T-helper 1 cell (primary cell): ENCODE measurements at regions not wholly inside any gene's neighbourhood (a gene's known extent, or its start where the extent isn't known, plus 50 kb on each side); places are given as distances from the start of the nearest gene placed in this dataset.

Experiments
- DNase-seq, 5 donors: peaks; one replicate each; pipeline ENCODE4 v3.0.0-alpha.2; 2012 to 2020

DNA sequence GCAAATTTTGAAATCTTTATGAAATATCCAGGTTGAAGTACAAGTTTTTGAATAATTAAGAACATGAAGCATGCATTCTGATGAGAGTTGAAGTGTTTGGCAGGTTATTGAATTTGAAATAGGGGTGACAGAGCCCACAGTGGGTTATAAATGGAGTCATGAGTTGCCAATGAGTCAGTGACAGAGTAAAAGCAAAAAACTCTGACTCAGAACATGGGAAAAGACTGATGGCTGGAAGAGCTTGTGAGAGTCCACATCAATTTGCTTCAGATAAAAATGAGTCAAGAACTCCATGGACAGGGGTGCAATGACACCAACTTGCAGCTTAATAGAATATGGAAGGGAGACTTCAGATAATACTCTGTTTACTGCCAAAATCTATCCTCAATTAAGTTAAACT is 105.3 kb downstream of the SLC6A15 start:
- DNase-seq = no peak

DNA sequence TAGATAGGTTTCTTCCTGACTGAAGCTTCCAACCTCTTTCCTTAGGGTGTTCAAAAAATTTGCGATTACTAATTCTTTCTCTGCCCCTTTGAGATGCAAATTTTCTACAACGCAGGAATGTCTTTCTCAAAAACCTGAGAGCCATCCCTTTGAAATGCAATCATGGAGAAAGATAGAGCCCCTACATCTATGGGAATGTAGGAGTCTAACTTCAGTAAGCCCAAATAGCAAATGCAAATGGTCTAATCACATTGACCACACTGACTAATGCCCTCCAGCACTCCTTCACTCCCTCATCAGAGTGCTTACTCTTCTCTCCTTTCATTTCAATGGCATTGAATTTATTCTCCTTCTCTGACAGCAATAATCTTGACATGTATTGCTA is 107.1 kb downstream of the SLC6A15 start:
- no peak for DNase-seq

DNA sequence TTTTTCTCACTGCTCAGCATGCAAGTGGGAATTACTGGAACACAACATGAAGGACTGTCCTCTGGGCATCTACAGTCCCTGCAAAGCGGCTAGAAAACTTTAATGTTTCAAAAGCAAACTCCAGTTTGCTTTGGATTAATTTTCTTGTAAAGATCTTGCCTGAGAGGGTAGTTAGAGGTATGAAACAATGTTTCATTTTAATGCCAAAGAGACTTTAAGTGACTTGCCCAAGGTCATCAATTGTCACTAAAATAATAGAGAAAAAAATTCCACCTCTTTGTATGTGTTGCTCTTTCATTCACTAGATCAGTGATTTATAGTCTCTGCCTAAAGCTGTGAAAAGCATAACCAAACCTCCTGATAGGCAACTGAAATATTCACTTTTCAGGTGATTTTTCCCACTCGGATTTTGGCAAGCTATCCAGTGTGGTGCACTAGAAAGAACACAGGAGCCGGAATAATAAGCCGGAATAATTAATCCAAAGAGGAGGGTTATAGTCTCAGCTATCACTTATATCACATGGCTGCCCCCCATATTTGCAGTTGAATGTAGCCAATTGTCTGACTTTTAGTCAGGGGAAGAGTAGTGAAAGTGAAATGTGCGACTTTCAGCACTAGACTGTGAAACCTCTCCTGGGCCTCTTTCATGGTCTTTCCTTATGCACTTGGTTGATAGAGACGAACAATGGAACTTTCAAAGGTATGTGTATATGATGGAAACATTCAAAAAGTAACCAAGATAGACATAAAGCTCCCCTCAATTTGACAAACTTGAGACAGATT is 107.7 kb downstream of the SLC6A15 start:
- DNase-seq = no peak

DNA sequence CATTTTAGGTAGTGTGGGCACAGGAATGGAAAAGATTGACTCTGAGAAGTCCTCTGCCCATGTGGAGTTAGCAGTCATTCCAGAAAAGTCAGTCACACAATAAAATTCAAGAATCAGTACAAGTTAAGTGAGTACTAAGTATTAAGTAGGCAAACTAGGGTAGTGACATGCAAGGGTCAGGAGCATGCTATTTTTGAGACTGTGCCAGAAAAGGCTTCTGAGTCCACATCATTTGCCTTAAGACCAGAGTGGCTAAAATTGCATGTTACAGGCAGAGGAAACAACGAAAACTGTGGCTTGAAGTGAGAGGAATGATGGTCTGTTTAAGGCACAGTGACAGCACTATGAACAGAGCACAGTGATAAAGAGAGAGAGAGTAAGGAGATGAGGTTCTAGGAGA is 108.9 kb downstream of the SLC6A15 start:
- DNase-seq = no peak

DNA sequence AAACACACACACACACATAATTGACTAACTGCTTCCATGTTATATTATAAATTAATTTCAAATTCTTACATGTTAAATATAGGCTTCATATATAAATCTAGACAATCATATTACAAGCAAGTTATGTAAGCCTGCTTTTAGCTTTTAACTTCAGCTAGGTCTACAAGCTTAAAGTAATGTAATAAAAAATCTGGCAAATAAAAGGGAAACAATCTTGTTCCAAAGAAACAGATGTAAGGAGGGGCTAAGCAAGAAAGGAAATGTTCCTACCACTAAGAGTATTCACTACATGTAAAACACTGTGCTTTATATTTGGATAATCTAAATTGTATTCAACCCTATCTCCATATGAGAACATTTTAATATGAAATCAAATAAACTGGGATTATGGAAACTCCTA is 110.4 kb downstream of the SLC6A15 start:
- DNase-seq = no peak

DNA sequence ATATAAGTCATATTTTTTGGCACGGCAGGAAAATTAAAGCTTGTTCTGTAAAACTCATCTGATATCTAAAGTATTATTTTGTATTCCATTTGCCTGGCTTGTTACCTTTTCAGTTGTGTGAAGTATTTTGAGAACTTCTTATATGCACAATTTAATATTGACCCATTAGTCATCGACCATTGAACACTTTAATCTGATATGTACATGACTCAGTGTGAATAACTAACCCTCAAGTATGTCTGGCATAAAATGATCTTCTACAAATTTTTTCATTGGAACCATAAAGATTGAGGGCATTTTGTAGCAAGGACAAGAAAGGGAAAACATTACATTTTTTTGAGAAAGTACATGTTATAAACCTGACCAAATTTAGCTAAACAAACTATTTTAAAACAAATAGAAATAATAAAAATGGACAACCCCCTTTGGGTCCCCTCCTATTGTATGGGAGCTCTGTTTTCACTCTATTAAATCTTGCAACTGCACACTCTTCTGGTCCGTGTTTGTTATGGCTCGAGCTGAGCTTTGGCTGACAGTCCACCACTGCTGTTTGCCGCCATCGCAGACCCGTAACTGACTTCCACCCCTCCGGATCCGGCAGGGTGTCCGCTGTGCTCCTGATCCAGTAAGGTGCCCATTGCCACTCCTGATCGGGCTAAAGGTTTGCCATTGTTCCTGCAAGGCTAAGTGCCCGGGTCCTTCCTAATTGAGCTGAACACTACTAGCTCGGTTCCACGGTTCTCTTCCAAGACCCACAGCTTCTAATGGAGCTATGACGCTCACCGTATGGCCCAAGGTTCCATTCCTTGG is 118.8 kb downstream of the SLC6A15 start:
- no peak for DNase-seq

DNA sequence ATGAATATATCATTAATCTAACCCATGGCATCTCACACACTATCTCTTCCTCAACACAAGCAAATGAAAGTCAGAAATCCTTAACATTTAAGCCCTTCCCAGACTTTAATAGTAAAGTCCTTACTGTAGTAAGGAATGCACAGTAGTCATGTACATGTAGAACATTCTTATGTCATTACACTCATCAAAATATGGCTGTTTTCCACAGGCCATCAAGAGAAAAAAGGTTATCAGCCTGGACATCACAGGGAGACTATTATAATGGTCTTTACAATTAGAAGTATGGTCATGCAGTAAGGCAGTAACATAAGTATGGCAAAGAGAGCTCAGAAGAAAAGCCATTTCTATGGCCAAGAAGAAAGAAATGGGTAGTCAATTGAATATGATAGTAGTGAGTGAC is 121.2 kb downstream of the SLC6A15 start:
- DNase-seq = no peak

DNA sequence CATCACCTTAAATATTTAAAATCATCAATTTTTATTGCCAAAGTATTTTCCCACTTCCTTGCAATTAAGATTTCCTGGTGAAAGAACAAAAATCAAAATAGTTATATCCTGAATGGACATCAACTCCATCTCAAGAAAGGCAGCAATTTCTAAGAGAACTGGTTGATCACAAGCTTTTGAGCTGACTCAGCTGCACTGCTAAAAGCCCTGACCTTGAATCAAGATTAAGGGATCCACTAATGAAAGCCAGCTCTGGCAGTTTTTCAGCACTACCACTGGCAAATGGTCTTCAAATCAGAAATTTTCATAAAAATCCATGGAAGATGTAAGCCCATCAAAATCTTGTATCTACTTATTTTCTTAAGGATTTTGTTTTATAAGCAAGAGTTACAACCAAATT is 123.4 kb downstream of the SLC6A15 start:
- no peak for DNase-seq

DNA sequence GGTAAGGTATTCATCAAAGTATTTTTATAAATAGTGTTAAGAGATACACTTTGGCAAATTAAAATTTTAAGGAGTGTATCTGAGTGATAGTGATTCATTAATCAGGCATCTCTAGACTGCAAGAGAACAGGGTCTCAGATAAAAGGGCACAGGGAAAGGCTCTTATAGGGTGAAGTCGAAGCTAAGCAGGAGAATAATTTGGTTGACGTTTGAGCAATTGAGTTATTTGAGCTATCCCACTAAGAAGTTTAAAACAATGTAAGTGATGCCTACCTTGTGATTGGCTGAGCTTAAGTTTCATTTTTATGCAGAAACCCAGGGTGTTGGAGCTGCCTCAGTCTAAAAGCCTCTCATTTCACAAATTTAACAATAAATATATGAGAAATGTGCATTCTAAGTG is 125.3 kb downstream of the SLC6A15 start:
- DNase-seq = no peak

DNA sequence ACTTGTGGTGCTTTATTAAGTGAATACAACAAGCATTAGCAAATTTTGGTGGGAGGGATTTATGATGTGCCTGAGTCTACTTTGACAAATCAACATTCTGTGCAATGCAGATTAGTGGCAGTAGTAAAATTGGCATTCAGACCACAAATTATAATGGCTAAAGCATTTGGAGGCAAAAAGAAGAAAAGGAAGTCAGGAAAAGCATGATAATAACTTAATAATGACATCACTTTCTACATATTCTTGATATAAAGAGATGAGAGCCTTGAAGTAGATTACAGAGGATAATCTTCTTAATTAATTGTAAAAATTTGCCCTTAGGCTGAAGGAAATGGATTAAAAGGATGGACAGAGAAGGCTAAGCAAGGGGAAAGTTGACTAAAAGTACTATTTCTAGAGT is 126.0 kb downstream of the SLC6A15 start:
- no peak for DNase-seq

DNA sequence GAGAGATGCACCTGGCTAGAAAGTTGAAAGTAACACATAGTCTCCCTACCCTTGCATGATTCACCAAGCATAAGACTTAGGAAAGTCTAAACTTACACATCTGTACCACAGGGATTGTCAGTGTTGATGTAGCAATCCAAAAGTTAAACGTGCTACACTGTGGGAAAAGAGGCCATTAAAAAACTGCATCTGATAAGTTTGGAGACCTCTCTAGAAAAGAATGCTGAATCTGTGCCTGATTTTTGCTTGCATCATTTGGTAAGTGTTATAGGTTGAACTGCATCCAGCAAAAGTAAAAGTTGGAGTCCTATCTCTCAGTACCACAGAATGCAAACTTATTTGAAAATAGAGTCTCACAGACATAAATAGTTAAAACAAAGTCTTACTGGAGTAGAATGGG is 126.6 kb downstream of the SLC6A15 start:
- no peak for DNase-seq

DNA sequence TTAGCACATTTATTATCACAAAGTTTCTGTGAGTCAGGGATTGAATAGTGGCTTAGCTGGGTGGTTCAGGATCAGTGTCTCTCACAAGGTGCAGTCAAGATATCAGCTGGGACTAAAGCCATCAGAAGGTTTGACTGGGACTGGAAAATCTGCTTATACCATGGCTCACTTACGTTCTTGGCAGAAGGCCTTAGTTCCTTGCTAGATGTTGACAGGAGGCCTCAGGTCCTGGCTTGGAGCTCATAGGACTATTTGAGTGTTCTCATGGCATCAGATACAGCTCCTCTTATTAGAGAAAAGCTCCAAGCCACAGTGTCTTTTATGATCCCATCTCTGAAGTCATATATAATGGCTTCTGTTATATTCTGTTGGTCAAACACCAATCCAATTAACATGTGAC is 127.3 kb downstream of the SLC6A15 start:
- no peak for DNase-seq

DNA sequence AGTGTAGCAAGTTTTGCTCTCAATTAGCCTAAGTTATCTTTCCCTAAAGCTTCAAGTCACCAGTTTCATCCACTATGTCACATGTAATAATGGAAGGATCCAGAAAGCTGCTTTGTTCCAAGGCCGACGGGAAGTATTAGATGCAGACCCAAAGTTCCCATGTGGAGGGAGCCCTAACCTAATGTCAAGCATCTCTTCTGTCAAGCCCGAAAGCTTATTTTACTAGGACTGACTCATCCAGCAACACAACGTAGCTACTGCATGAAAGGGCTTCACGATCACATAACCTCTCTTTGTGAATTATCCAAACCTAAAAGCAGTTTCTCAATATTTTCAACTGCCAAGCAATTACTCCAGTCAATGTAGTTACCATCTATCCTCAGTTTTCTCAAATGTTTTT is 133.4 kb downstream of the SLC6A15 start:
- no peak for DNase-seq

DNA sequence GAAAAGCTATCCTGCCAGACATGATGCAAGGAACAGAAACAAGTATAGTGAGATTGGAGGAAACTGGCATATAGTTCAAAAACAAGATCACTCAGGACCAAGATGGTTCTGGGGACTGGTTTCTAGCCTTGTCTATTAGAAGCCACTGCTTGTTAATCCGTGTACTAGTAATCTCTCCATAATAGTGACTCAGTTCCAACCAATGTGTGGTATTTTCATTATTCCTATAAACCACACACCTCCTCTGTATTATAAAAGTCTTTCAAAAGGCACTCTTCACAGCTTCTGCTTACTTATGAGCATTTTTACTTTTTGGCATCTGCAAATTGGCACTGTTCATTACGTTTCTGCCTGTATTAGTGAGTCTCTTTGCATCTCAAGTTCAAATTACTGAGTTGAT is 140.3 kb downstream of the SLC6A15 start:
- no peak for DNase-seq

DNA sequence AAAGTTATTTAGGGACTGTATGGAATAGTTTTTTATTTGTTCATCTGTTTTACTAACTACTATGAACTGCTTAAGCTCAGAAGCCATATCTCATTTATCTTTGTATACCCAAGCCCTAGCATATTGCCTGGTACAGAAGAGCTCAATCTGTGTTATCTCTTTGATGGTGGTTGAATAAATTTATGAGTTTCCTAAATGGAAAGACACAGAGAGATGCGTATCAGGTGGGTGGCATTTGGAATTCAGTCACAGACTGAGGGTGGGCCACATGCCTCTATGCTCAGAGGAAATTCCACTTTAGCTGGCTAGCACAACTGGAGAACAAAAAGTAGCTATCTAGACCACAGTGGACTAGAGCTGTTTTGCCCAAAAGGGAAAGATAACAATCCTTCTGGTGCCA is 145.5 kb downstream of the SLC6A15 start:
- no peak for DNase-seq

DNA sequence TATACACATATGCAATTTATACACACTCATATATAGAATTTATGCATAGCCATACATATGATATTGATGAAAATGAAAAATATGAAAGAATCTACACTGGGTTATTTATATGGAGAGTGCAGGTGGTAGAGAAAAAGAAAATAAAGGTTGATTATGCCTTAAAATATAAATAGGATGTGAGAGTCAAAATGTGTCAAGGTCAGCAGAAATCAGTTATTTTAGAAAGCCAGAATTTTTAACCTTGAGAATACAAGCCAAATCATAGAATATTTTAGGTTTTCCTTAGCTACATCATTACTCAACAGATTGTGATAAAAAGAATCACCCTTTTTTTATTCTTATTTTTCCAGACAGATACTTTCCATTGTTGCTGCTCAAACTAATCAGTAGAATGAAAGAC is 146.2 kb downstream of the SLC6A15 start:
- DNase-seq = no peak

DNA sequence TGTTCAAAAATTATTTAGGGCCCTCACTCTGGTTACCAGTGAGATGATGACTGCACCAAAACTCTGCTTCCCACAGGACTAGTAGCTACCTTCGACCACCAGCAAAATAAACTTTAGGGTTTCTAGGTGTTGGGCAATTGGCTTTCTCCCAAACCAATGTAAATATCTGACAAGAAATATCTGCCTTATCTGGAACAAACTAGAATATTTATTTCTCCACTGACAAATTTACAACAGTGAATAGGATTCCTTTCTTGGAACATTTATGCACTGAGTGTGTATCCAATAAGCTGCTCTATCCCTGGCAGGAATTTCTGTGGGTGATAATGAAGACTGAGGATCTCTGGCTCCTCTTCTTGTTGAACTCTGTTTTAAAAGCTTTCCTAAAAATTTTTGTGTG is 148.6 kb downstream of the SLC6A15 start:
- no peak for DNase-seq

DNA sequence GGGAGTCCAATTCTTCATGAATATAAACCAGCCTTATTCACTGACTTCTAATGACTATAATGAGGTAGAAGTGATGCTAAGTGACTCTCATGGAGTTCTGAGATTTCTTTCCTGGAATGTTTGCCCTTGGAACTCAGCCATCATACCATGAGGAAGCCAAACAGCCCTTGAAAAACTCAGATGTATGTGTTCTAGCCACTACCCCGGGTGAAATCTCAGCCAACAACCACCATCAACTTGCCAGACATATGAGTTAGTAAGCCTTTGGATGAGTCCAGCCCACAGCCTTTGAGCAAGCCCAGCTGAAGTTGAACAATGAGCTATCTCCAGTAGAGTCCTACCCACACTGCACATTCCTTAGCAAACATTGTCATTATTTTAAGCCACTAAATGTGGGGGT is 149.5 kb downstream of the SLC6A15 start:
- no peak for DNase-seq

DNA sequence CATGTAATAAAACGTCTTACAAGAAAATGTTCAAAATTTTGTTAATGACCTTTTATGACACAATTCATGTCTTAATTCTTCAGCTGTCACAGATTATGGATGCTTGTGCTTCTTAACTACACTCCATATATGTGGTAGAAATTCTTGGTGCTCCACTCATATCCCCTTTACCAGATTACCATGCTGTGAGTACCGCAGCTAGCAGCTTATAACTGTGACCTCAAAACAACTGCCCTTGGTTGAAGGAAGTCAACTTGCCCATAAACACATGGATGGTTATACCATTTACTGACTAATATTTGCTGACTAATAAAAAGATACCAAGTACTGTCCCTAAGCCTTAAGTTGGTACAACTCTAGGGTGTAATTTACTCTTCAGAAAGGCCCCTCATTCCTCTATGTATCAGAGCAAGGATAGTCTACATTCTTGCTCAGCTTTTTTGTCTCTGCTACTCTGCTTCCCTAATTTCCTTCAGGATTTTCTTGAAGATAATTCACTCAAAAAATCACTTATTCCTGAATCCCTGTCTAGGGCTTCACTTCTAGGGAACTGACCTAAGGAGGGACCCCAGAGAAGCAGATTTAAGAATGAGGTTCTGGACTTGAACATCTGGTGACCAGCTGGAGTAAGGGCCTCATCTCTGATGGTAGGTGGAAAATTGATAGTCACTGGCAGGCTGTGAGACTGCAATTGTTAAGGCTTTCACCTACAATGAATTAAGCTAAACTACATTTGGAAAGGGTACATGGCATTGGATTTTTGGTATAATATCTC is 152.3 kb downstream of the SLC6A15 start:
- DNase-seq = no peak

DNA sequence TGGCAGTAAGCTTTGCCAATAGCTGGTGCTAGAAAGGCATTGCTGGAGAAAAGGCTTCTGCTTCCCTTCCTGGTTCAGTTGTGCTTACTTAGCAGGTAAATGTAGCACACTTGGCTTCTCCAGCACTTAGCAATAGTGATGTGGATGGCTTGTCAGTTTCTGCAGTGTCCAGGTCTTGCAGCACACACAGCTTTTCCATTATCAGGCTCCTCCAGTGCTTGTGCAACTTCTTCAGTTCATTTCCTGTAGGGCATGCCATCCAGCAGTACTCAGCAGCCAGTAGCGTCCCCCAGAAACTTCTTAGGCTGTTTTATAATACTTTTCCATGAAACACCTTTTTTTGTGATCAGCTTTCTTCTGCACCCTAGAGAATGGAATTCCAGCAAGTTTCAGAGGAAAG is 154.6 kb downstream of the SLC6A15 start:
- DNase-seq = no peak

DNA sequence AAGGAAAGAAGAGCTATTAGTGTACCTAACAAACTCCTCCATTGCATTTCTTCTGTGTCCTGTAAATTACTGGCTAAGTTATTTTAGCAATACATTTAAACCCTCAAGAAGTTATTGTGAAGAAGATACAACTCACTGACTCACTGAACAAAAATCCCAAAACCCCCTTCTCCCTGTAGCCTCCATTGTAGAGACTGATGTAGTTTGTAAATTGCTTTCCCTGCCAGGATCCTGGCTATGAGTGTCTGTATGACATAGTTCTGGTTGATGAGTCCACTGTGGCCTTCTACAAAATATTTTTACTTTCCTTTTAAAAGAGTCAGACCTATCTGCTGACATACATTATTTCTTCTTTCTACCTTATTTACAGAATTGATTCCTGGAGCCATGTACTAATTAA is 155.6 kb downstream of the SLC6A15 start:
- DNase-seq = no peak

DNA sequence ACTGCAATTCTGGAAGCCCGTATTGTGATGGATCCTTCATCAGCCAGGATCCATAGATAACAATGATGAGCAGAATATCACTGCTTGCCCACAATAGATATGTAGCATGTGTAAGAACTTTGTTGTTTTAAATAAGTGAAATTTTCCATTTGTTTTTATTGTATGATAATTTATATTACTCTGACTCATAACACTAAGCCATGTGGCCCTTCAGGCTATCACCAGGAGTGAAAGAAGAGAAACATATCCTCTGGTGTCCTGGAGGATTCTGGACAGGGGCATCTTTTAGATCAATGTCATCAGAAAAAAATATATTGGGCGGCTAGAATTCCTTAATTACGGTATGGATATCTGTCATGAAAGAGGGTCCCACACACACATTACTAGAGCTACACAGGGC is 167.5 kb downstream of the SLC6A15 start:
- no peak for DNase-seq

DNA sequence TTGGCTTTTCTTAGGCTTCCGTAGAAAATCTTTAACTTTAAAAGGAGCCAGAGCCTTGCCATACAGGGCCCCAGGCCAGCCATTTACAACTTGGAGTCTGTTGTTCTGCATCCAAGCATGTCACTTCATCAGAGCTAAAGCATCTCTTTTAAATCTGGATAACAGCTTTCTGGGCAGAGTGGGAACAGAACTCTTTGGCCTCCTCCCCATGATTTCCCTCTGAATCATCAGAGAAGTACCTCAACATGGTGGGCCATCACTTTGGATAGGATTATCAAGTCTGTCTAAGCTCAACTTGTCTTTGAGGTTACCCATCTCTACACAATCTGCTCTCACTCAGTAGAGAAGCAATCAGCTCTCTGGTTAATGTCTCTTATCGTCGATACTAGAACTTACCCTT is 170.9 kb downstream of the SLC6A15 start:
- no peak for DNase-seq

DNA sequence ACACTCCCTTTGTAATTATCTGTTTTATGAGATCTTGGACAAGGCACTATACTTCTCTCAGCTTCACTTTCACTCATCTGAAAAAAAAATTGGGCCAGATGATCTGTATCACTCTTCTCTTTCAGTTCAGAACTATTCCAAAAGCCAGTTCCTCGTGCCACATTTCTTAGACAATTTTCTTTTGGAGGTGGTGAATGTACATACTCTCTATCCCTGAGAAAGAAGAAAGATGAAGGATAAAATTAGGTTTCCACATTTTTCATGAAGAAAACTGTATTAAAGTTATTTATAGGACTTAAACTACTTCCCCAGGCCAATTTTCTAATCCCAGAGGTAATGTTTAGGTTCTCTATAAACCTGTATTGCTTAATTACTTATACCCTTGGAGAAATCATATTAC is 171.6 kb downstream of the SLC6A15 start:
- DNase-seq = no peak
